GM18511 (cell line): ENCODE measurements at regions not wholly inside any gene's neighbourhood (a gene's known extent, or its start where the extent isn't known, plus 50 kb on each side); places are given as distances from the start of the nearest gene placed in this dataset.

Experiments
- ATAC-seq: cut with Tn5 transposase; IDR thresholded peaks from one replicate; pipeline ENCODE4 v1.9.1; 2021; ENCODE audit warnings: mild to moderate bottlenecking, moderate library complexity; ENCODE audit not compliant: unreplicated experiment

DNA sequence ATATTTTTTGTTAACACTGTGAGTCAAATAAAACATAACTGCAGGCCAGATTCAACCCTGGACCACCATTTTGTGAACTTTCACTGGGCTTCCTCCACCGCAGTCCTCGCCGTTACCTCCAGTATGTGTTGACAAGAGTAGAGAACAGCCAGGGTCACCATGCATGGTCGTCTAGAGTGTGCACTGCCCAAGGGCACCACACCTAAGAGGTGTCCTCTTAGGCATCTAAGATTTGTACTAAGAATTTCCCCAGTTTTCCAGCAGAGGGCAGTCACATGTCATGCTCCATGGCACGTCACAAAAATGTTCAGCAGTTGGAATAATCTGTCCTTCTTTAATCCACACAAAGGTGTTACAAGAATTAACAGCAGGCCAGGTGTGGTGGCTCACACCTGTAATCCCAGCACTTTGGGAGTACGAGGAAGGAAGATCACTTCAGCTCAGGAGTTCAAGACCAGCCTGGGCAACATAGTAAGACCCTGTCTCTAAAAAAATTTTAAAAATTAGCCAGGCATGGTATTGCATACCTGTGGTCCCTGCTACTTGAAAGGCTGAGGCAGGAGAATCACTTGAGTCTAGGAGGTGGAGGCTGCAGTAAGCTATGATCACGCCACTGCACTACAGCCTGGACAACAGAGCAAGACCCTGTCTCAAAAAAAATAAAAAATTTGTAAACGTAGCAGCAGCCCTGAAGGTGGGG, 71.2 kb upstream of the FOXK1 start:
- ATAC-seq: peak; percentile 73

DNA sequence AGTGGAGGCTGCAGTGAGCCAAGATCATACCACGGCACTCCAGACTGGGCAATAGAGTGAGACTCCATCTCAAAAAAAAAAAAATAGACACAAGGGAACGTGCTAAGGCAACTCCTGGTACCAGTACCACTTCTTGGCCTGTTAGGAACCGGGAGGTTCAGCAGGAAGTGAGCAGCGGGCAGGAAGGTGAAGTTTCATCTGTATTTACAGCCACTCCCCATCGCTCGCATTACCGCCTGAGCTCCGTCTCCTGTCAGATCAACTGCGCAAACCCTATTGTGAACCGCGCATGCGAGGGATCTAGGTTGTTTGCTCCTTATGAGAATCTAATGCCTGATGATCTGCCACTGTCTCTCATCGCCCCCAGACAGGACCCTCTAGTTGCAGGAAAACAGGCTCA, 69.9 kb upstream of the FOXK1 start:
- ATAC-seq: no peak

DNA sequence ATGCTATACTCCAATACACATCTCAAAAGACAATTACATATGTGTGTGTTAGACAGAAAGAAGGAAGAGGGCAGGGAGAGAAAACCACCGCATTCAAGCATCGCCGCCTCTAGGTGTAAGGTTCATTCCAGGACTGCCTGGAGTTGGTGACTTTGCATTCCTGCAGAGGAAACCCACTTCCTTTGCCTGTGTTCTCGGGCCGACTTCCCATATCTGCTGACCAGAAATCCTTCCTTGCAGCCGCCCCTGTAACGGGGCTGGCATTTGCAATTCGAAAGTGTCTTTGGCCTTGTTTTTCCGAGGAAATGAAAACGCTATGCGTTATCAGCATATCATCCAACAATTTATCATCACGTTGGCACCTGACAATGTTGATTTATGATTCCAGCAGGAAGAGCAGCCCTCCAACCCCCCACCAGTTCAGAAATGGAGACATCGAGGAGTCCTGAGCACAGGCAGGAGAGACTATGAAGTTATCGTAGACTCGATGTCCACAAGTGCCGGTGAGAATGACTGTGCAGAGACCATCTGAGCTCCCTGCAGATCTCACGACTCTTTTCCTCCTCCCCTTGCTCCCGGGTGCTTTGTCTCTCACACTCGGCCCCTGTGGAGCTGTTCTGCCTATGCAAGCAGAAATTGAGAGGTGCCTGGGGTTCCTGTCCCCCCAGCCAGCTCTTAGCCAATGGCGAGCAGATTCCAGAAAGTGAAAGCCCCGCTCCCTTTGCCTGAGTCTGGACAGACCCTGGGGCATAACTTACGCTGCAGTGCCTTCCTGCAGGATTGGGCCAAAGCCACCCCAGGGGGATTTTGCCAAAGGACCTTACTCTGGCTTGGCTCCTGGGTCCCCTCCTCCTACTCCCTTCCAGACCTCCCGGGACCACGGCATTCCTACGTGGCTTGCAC, 68.9 kb upstream of the FOXK1 start:
- peak; percentile 43 for ATAC-seq

DNA sequence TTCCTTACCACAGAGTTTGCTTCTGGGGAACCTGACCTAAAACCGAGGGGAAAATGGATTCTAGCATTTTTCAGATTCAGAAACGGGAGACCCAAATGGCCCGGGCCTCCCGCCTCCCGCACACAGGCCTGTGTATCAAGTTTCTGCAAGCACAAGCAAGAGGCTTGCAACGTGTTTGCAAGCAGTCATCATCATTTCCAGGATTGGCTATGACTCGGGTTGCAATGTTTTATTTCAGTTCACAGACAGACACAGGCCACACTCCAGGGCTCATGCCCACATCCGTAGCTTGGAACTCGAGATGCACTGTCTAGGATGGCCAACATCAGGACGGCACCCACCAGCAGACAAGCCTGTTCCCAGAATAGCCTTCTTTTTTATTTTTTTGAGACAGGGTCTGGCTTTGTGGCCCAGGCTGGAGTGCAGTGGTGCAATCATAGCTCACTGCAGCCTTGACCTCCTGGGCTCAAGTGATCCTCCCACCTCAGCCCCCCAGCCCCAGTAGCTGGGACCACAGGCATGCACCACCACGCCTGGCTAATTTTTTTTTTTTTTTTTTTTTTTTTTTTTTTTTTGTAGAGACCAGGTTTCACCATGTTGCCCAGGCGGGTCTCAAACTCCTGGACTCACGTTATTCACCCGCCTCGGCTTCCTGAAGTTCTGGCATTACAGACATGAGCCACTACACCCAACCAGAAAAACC, 68.1 kb upstream of the FOXK1 start:
- no peak for ATAC-seq

DNA sequence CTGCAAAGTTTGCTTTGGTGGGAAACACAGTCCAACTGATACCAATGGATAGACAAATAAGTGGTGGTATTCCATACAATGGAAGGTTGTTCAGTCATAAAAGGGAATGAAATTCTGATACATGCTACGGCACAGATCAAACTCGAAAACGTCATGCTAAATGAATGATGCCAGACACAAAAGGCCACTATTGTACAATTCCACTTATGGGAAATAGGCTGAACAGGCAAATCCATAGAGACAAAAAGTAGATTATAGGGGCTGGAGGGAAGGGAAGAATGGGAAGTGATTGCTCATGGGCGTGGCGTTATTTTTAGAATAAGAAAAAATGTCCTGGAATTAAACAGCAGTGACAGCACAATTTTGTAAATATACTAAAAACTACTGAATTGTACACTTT, 66.0 kb upstream of the FOXK1 start:
- no peak for ATAC-seq

DNA sequence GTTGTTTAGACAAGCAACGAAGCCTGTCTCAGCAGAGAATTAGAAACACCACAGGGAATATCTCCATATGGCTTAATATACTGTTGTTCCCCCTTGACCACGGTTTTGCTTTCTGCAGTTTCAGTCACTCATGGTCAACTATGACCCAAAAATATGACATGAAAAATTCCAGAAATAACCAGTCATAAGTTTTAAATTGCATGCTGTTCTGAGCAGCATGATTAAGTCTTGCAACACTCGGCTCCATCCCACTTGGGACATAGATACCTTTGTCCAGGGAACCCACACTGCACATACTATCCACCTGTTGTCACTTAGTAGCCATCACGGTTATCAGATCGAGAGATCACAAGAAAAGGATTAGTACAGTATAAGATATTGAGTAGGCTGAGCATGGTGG, 60.7 kb upstream of the FOXK1 start:
- no peak for ATAC-seq

DNA sequence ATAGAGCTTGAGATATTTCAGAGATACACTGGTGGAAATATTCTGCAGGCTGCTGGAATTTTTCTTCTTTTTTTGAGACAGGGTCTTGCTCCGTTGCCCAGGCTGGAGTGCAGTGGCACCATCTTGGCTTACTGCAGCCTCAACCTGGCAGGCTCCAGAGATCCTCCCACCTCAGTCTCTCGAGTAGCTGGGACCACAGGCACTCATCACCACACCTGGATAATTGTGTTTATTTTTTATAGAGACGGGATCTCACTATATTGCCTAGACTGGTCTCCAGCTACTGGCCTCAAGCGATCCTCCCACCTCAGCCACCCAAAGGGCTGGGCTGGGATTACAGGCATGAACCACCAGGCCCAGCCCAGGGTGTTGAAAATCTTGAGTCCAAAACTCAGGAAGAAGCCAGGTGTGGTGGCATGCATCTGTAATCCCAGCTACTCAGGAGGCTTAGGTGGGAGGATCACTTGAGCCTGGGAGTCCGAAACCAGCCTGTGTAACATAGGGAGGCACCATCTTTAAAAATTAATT, 55.7 kb upstream of the FOXK1 start:
- no peak for ATAC-seq

DNA sequence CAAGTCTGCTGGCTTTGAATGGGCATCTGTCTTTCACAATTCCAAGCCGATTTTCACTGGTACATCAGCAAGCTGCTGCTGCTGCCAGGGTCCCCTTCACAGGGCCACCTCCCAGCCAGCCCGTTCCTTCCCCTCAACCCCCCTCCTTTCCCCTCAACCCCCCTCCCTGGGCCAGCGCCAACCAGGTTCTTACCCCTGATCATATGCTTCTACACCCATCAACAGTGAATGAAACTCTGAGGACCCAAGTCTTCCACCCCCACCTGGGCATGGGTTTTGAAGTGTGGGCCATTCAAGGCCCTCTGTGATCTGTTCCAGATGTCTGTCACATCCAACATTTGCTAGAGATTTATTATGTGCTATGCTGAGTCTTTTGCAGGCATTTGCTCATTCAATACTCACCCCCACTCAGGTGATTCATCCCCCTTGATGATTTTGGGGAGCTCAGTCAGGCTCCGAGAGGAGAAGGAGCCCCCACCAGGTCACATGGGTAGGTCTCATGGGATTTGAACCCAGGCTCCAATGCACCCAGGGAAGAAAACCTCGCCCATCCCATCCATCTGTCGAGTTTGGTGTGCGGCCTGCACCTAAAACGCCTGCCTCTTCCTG, 52.7 kb upstream of the FOXK1 start:
- ATAC-seq: no peak

DNA sequence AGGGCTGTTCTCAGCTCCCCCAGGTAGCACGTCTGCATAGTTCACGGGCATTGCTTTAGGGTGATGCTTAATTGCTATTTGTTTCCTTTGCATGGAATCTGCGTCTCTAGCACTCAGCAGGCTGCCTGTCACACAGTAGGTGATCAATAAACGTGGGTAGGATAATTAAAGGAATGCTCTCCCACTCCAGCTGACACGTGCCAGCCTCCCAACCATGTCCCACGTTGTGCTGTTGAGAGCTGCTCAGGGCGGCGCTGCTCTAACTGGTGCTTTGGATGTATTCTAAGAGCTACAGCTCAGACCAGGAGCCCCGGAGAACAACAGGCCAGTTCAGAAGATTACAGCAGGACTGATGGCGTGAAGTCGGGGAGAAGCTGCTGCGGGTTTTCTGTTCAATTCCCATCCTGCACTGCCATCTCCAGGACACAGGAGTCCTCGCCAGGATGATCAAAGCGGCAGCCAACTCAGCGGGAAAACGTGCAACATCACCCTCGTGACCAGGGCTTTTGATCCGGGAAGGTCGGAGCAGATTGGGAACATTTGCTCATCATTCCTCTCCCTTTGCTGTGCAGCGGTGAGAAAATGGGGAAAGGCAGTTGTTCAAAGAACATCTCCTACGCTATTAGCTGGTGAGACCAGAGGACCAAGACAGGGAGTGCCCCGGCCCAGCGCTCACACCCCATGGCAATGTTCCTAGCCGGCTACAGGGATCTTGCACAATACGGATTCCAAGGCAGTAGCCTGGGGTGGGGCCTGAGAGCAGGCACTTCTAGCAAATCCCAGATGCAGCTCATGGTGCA, 50.5 kb upstream of the FOXK1 start:
- ATAC-seq: no peak
